PFSK-1 (cell line): ENCODE measurements at regions not wholly inside any gene's neighbourhood (a gene's known extent, or its start where the extent isn't known, plus 50 kb on each side); places are given as distances from the start of the nearest gene placed in this dataset.

Source experiments
- FOXP2 ChIP-seq: optimal IDR thresholded peaks from 2 replicates; pipeline ENCODE3; 2011; ENCODE audit warnings: borderline replicate concordance, control low read depth, inconsistent platforms; ENCODE audit not compliant: insufficient read depth; ENCODE audit errors: extremely low read length, extremely low read depth
- POLR2AphosphoS5 ChIP-seq: IDR thresholded peaks from 2 replicates; pipeline ENCODE4 v1.6.1; 2012; ENCODE audit warnings: low read depth, mild to moderate bottlenecking, control low read depth, low read length, moderate library complexity
- REST ChIP-seq, 2 experiments: IDR thresholded peaks; 2 replicates each; pipeline versions ENCODE4 v1.6.1 to v1.8.0; 2011 to 2012; ENCODE audit warnings: low read depth in 2 of 2, low read length in 2 of 2, control low read depth in 1 of 2, inconsistent platforms in 1 of 2, mild to moderate bottlenecking in 1 of 2, moderate library complexity in 1 of 2; ENCODE audit not compliant: insufficient read depth in 1 of 2
- SIN3A ChIP-seq: IDR thresholded peaks from 2 replicates; pipeline ENCODE4 v1.6.1; 2012; ENCODE audit warnings: mild to moderate bottlenecking, low read length, moderate library complexity, borderline replicate concordance; ENCODE audit not compliant: insufficient read depth
- TAF1 ChIP-seq: IDR thresholded peaks from 2 replicates; pipeline ENCODE4 v1.6.1; 2012; ENCODE audit warnings: low read length, control low read depth, borderline replicate concordance; ENCODE audit not compliant: insufficient read depth

- TF ChIP-seq FOXP2 (no peak), SIN3A (no peak), POLR2AphosphoS5 (no peak), TAF1 (no peak), REST (IDR thresholded peaks at IDR 0.05; ENCODE audit: insufficient read depth in 1 of 2, low read depth in 2 of 2, low read length in 2 of 2) (no peak)
These were observed 1234.2 kb downstream of the BCL11B start for GRCh38 chr14:98037831-98038230.

GRCh38 chr14:98056946-98057345, 1215.1 kb downstream of the BCL11B start:
- TF ChIP-seq FOXP2 (no peak), REST (IDR thresholded peaks at IDR 0.05; ENCODE audit: insufficient read depth in 1 of 2, low read depth in 2 of 2, low read length in 2 of 2) (no peak), SIN3A (no peak), TAF1 (no peak), POLR2AphosphoS5 (no peak)

GRCh38 chr14:98059106-98059505, 1212.9 kb downstream of the BCL11B start:
- TF ChIP-seq REST (IDR thresholded peaks at IDR 0.05; ENCODE audit: insufficient read depth in 1 of 2, low read depth in 2 of 2, low read length in 2 of 2) (no peak), TAF1 (no peak), FOXP2 (no peak), POLR2AphosphoS5 (no peak)

GRCh38 chr14:98062083-98062482, 1209.9 kb downstream of the BCL11B start:
- TF ChIP-seq SIN3A = no peak
- TF ChIP-seq POLR2AphosphoS5 = no peak
- TF ChIP-seq FOXP2 = no peak
- no peak for TF ChIP-seq TAF1
- no peak for TF ChIP-seq REST (IDR thresholded peaks at IDR 0.05; ENCODE audit: insufficient read depth in 1 of 2, low read depth in 2 of 2, low read length in 2 of 2)

- TF ChIP-seq FOXP2 = no peak
- TF ChIP-seq SIN3A = no peak
- TF ChIP-seq REST (IDR thresholded peaks at IDR 0.05; ENCODE audit: insufficient read depth in 1 of 2, low read depth in 2 of 2, low read length in 2 of 2) = no peak
- TF ChIP-seq TAF1 = no peak
- no peak for TF ChIP-seq POLR2AphosphoS5
These were observed 1202.3 kb downstream of the BCL11B start for GRCh38 chr14:98069712-98070171.
